IPS-18a (cell line): ENCODE measurements at regions not wholly inside any gene's neighbourhood (a gene's known extent, or its start where the extent isn't known, plus 50 kb on each side); places are given as distances from the start of the nearest gene placed in this dataset.

Experiments
- H3K27ac ChIP-seq: one replicate; pipeline ENCODE4 v1.5.1; 2013; ENCODE audit warnings: low read length
- H3K27me3 ChIP-seq: one replicate; pipeline ENCODE4 v1.6.1; 2013; ENCODE audit warnings: mild to moderate bottlenecking, low read length; ENCODE audit not compliant: control insufficient read depth, insufficient read depth
- H3K36me3 ChIP-seq: one replicate; pipeline ENCODE4 v1.6.1; 2013; ENCODE audit warnings: low read depth, low read length; ENCODE audit not compliant: control insufficient read depth
- H3K4me1 ChIP-seq: one replicate; pipeline ENCODE4 v1.6.1; 2013; ENCODE audit warnings: low read depth, low read length; ENCODE audit not compliant: control insufficient read depth
- H3K4me3 ChIP-seq: one replicate; pipeline ENCODE4 v1.5.1; 2013; ENCODE audit warnings: low read length
- H3K9ac ChIP-seq: one replicate; pipeline ENCODE4 v1.6.1; 2013; ENCODE audit warnings: mild to moderate bottlenecking, low read length, moderate library complexity
- H3K9me3 ChIP-seq: one replicate; pipeline ENCODE4 v1.6.1; 2013; ENCODE audit warnings: low read depth, low read length; ENCODE audit not compliant: control insufficient read depth

DNA sequence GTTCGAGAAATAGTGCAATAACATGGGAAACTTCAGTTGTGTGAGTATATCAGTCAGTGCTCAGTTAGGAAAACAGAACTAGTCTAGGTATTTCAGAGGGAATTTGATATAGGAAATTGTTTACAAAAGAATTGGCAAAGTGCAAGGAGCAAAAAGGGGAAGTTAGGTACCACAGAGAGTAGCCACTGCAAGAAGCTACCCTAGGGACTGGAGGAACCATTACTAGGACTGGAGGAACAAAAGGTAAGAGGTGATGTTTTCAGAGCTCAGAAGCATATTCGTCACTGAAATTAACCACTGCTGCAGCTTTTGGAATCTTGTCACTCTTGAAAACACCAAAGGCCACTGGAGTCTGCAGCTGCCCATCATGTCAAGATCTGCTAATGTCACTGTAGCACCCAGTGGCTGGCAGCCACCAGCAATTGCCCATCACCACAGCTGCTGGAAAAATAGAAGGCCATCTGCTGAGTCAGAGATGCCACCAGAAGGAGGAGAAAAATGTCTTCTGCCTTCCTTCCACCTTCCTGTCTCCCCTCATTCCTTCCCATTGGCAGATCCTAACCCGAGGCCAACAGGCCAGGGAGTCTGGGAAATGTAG lies 160.6 kb upstream of the RPS6KA3 start:
- no peaks in the 10 kb centered on the region for H3K4me1 ChIP-seq
- H3K27ac ChIP-seq: no peak overlapping the region
- no peaks in the 10 kb centered on the region for H3K27me3 ChIP-seq
- H3K36me3 ChIP-seq: no peaks in the 10 kb centered on the region
- H3K9me3 ChIP-seq: peaks cover 15% of the 10 kb centered on the region
- no peak overlapping the region for H3K4me3 ChIP-seq
- no peak overlapping the region for H3K9ac ChIP-seq

DNA sequence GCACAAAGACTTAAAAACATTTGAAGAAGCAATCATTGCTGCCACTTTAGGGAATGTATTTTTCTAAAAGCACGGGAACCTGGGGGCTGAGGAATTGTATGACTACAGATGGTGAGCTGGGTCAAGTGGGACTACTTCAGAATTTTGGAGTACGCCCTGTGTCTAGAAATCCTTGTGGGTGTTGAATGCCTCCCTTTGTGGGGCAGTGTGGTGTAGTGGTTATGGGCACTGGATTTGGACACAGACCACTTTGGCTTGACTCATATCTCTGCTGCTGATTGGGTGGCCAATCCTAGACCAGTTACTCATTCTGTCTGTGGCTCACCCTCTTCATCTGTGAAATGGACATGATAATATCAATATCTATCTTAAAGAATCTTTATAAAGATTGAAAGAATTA lies 155.0 kb upstream of the RPS6KA3 start:
- no peaks in the 10 kb centered on the region for H3K36me3 ChIP-seq
- no peaks in the 10 kb centered on the region for H3K27me3 ChIP-seq
- H3K27ac ChIP-seq: no peak overlapping the region
- no peak overlapping the region for H3K4me3 ChIP-seq
- peaks cover 14% of the 10 kb centered on the region for H3K9me3 ChIP-seq
- H3K9ac ChIP-seq: no peak overlapping the region
- no peaks in the 10 kb centered on the region for H3K4me1 ChIP-seq

DNA sequence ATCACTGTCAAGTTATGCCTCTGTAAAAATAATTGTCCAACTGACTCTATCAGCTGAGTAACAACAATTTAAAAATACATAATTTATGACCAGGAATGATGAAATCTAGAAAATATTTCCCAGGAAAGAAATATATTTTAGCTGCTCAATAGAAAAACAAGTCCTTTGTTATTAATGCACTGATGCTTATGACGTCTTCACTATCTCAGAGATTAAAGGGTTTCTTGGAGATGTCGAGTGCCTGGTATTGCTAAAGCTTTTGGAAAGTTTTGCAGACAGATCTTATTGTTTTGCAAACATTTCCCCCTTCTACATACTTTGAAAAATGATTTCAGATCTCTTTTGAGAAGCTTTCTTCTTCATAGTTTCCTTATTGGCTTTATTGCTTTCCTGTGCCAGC lies 154.6 kb upstream of the RPS6KA3 start:
- H3K9ac ChIP-seq: no peak overlapping the region
- peaks cover 11% of the 10 kb centered on the region for H3K9me3 ChIP-seq
- no peaks in the 10 kb centered on the region for H3K27me3 ChIP-seq
- H3K4me3 ChIP-seq: no peak overlapping the region
- no peak overlapping the region for H3K27ac ChIP-seq
- no peaks in the 10 kb centered on the region for H3K4me1 ChIP-seq
- no peaks in the 10 kb centered on the region for H3K36me3 ChIP-seq

DNA sequence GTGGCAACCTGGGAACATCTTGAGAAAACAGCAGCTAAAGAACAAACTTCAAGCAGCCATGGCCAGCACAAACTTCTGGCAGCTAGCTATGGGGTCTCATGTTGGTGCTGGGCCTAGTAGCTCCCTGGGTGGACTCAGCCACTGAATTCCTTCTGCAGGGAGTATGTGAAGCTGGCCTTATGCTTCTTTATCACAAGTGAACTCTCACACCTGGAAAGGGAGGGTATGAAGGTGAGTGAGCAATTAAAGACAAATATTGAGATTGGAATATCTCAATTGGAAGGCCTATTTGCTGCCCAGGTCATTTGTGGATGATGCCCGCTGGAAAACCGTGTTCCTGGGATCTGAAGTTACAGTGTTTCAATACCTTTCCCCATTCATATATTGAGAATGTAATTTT lies 153.3 kb upstream of the RPS6KA3 start:
- Histone ChIP-seq H3K4me3 (no peak overlapping the region), H3K27me3 (no peaks in the 10 kb centered on the region), H3K9ac (no peak overlapping the region)

DNA sequence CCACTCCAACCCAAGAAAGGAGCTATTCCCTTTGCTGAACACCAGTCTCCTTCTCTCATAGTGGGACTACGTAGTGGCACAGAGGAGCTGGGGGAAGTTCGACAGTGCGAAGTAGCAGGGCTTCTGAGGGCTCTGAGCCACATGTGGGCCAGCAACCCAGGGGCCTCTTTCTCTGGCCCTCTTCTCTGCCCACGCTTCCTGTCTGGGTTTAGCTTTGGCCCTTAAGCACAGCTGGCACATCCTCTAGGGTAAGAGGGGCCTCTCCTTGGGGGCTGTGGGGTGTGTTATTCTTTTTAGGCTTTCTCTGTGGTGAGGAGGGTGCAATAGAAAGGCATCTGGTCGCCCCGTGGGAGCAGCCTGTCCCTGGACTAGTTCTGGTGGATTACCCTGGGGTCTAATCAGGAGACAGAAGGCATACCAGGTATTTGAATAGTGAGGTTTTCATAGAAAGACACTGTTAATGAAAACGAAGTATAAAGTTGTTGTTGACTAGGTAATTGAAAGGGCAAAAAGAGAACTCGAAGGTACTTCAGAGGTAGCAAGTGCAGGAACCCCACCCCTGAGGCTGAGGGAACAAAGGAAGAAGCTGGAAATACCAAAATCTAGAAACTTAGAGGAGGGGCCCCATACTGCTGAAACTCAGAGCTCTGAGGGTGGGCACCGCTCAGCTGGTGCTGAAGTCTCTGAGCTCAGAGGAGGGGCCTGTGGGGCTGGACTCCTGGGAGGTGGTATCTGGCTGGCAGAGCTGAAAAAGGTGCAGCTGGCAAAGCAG lies 151.9 kb upstream of the RPS6KA3 start:
- H3K27ac ChIP-seq: no peak overlapping the region
- H3K36me3 ChIP-seq: no peaks in the 10 kb centered on the region
- H3K27me3 ChIP-seq: no peaks in the 10 kb centered on the region
- H3K4me3 ChIP-seq: no peak overlapping the region
- no peak overlapping the region for H3K9ac ChIP-seq
- H3K4me1 ChIP-seq: no peaks in the 10 kb centered on the region
- H3K9me3 ChIP-seq: peaks cover 15% of the 10 kb centered on the region

More for the DNA sequence above, 153.3 kb upstream of the RPS6KA3 start:
- Histone ChIP-seq H3K36me3 (no peaks in the 10 kb centered on the region), H3K27ac (no peak overlapping the region), H3K9me3 (peaks cover 11% of the 10 kb centered on the region), H3K4me1 (no peaks in the 10 kb centered on the region)

DNA sequence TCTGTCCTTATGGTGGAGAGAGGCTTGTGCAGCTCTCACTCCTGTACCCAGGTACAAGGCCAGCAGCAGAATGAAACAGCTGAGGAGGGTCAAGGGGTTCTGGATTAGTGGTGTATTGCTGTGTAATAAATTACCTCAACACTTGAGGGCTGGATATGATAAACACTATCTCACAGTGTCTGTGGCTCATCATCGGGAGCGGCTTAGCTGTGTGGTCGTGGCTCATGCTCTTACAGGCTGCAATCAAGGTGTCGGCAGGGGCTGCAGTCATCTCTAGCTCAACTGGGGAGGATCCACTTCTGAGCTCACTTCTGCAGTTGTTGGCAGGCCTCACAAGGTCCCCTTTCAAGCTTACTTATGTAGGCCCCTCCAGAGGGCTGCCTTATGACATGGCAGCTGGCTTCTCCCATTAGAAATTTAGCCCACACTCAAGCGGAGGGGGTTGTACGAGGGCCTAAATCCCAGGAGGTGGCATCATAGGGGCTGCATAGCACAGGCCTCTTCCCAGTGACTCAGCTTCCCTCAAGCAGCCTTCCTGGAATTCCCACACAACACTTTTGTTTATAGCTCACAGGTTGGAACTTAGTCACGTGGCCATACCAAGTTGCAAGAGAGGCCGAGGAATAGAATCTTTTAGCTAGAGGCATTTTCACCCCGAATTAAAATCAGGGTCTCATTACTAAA lies 148.2 kb upstream of the RPS6KA3 start:
- Histone ChIP-seq H3K9me3 (peaks cover 30% of the 10 kb centered on the region), H3K27me3 (no peaks in the 10 kb centered on the region), H3K27ac (no peak overlapping the region), H3K4me3 (no peak overlapping the region), H3K4me1 (no peaks in the 10 kb centered on the region), H3K36me3 (no peaks in the 10 kb centered on the region), H3K9ac (no peak overlapping the region)

DNA sequence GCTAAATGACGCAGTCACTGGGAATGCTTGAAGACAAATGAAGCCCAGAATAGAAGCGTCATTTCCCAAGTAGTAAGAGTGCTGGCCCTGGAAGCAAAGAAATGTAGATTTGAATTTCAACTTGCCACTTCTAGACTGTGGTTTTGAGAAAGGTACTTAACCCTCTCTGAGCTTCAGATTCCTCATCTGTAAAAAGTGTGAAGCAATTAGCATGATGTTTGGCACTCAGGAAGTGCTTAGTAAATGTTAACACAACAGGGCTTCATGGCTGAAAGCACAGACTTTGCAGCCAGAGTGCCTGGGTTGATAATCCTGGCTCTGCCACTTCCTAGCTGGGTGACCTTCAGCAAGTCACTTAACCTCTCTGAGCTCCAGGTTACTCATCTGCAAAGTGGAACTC lies 147.4 kb upstream of the RPS6KA3 start:
- H3K9me3 ChIP-seq: peaks cover 34% of the 10 kb centered on the region
- H3K36me3 ChIP-seq: no peaks in the 10 kb centered on the region
- H3K27me3 ChIP-seq: no peaks in the 10 kb centered on the region
- H3K9ac ChIP-seq: no peak overlapping the region
- H3K4me1 ChIP-seq: no peaks in the 10 kb centered on the region
- no peak overlapping the region for H3K4me3 ChIP-seq
- H3K27ac ChIP-seq: no peak overlapping the region

DNA sequence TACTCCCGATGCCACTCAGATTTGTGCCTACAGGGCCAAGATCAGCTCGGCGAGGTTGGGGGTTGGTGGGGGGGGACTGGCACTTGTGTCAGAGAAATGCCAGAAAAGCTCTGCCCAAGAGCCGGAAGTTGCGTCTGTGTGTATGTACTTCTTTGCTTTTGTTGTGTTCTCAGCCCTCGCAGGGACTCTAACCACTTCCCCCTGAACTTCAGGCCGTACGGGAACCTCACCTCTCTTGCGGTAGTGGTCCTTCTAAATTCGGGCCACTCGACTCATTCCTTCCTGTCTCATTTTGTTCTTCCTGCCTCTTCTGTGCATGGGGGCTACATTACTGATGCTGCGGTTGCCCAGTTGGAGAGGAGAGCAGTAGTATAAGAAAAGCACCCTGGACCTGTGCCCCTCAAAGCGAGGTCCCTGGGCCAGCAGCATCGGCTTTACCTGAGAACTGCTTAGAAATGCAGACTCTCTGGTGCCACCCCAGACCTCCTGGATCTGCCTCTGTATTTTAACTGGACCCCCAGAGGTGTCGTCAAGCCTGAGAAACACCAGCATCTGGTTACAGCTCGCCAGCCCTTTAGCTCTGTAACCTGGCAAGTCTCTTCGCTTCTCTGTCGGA lies 146.3 kb upstream of the RPS6KA3 start:
- Histone ChIP-seq H3K4me3 (no peak overlapping the region), H3K27me3 (no peaks in the 10 kb centered on the region), H3K9me3 (peaks cover 32% of the 10 kb centered on the region), H3K4me1 (no peaks in the 10 kb centered on the region), H3K9ac (no peak overlapping the region), H3K36me3 (no peaks in the 10 kb centered on the region), H3K27ac (no peak overlapping the region)

DNA sequence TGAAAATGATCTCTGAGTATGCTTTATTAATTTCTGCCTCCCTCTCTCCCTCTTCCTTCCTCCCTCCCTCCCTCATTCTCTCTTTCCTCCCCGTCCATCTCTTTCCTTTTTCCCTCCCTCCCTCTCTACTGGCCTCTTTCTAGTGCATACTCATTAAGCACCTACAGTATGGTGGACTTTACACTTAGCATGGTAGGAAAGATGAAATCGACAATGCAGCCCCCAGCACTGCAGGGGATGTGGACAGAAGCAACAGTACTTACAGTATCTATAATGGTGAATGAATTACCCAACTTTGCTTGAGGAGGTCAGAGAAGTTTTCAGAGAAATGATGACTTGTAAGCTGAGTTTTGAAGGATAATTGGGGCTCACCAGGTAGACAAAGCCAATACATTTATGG lies 143.8 kb upstream of the RPS6KA3 start:
- no peak overlapping the region for H3K27ac ChIP-seq
- H3K9ac ChIP-seq: no peak overlapping the region
- H3K27me3 ChIP-seq: no peaks in the 10 kb centered on the region
- H3K9me3 ChIP-seq: peaks cover 30% of the 10 kb centered on the region
- no peaks in the 10 kb centered on the region for H3K36me3 ChIP-seq
- H3K4me1 ChIP-seq: no peaks in the 10 kb centered on the region
- H3K4me3 ChIP-seq: no peak overlapping the region

DNA sequence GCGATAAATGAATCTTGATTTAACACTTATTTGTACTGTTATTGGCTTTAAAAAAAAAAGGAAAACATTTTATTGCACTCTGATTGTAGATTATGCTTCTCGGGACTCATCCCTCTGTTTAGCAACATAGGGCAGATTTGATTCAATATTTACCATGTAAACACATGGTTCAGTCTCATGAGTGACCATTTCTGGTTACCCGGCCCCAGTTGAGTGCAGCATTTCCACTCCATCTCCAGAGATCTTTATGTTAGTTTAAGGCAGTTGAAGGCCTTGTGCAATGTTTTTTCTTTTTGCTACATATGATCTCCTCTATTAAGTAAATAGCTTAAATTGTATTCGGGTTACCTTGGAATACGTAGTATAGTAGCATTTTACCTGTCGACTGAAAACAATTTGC lies 143.3 kb upstream of the RPS6KA3 start:
- Histone ChIP-seq H3K27ac (no peak overlapping the region), H3K4me3 (no peak overlapping the region), H3K9me3 (peaks cover 30% of the 10 kb centered on the region), H3K9ac (no peak overlapping the region), H3K36me3 (no peaks in the 10 kb centered on the region), H3K27me3 (no peaks in the 10 kb centered on the region), H3K4me1 (no peaks in the 10 kb centered on the region)

DNA sequence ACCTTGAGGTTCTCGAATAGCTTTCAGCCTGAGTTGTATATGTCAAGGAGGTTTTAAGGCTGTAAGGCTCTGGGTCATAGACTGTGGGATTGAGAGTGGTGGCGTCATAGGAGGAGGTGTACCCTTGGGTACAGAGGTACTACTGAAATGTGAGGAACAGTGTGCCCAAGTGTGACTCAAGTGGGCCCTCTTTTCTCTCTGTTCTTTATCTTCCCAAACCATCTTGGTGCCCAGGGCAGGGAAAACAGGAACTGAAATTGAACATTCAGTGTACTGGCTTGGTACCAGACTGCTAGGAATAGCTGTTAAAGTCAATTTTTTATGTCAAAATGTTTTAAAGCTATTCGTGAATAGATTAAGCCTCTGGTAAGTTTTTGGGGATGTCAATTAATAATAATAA lies 136.2 kb upstream of the RPS6KA3 start:
- no peaks in the 10 kb centered on the region for H3K36me3 ChIP-seq
- peaks cover 3% of the 10 kb centered on the region for H3K9me3 ChIP-seq
- no peak overlapping the region for H3K9ac ChIP-seq
- no peak overlapping the region for H3K4me3 ChIP-seq
- H3K27me3 ChIP-seq: no peaks in the 10 kb centered on the region
- no peak overlapping the region for H3K27ac ChIP-seq
- no peaks in the 10 kb centered on the region for H3K4me1 ChIP-seq
